GM12892 (cell line): ENCODE measurements at regions not wholly inside any gene's neighbourhood (a gene's known extent, or its start where the extent isn't known, plus 50 kb on each side); places are given as distances from the start of the nearest gene placed in this dataset.

Experiments
- DNase-seq: peaks from one replicate; pipeline ENCODE4 v3.0.0; 2011; ENCODE audit not compliant: insufficient read length
- FAIRE-seq: peaks from 2 replicates; lab custom pipeline; 2011; peaks lifted over from hg19 to GRCh38; lab: Jason Lieb, UNC
- POLR2A ChIP-seq: IDR thresholded peaks from 2 replicates; pipeline ENCODE4 v1.6.1; 2011; ENCODE audit warnings: low read depth, low read length, control low read depth
- POLR2AphosphoS5 ChIP-seq: IDR thresholded peaks from 2 replicates; pipeline ENCODE4 v1.6.1; 2011; ENCODE audit warnings: low read depth, low read length, control low read depth
- TAF1 ChIP-seq: IDR thresholded peaks from 2 replicates; pipeline ENCODE4 v1.6.1; 2011; ENCODE audit warnings: low read depth, mild to moderate bottlenecking, control low read depth, low read length, borderline replicate concordance

- no peak for FAIRE-seq
- DNase-seq: no peak
Observed at GRCh38 chr9:129235041-129235930, 57.2 kb upstream of the IER5L start.

GRCh38 chr9:129234491-129234890, 56.4 kb upstream of the IER5L start:
- DNase-seq: no peak
- no peak for TF ChIP-seq TAF1
- TF ChIP-seq POLR2A: no peak
- no peak for TF ChIP-seq POLR2AphosphoS5
- no peak for FAIRE-seq

More at GRCh38 chr9:129235041-129235930, 57.2 kb upstream of the IER5L start:
- TF ChIP-seq POLR2AphosphoS5 (no peak), TAF1 (no peak), POLR2A (no peak)

- TF ChIP-seq POLR2AphosphoS5 (no peak), POLR2A (no peak), TAF1 (no peak)
- DNase-seq: no peak
- FAIRE-seq: no peak
Observed at GRCh38 chr9:129232839-129233591, 55.0 kb upstream of the IER5L start.

- no peak for FAIRE-seq
- DNase-seq: no peak
- TF ChIP-seq POLR2AphosphoS5 (no peak), POLR2A (no peak), TAF1 (no peak)
Observed at GRCh38 chr9:129231759-129232158, 53.7 kb upstream of the IER5L start.

GRCh38 chr9:129231022-129231739, 53.1 kb upstream of the IER5L start:
- DNase-seq (no peak), FAIRE-seq (no peak)
- no peak for TF ChIP-seq POLR2A

GRCh38 chr9:129230302-129230701, 52.2 kb upstream of the IER5L start:
- no peak for DNase-seq
- no peak for FAIRE-seq
- TF ChIP-seq POLR2AphosphoS5: no peak
- no peak for TF ChIP-seq POLR2A
- TF ChIP-seq TAF1: no peak
